H1 (cell line): ENCODE measurements at regions not wholly inside any gene's neighbourhood (a gene's known extent, or its start where the extent isn't known, plus 50 kb on each side); places are given as distances from the start of the nearest gene placed in this dataset.

Source experiments
- CTCF ChIA-PET: fragments of 300-600 bp; sonication (Branson Sonifier 250); formaldehyde crosslinking; loops from one replicate; lab custom pipeline; 2021; ENCODE audit not compliant: partially characterized antibody; lab: Charles Lee
- POLR2A ChIA-PET: fragments of 300-600 bp; sonication (Branson Sonifier 250); formaldehyde crosslinking; loops from one replicate; lab custom pipeline; 2021; ENCODE audit warnings: inconsistent platforms; ENCODE audit not compliant: partially characterized antibody; lab: Charles Lee
- DNase-seq, 2 experiments: peaks; one replicate each; pipeline versions ENCODE4 v3.0.0 to v3.0.0-alpha.2; 2010 to 2022; ENCODE audit warnings: low spot score in 2 of 2, low read depth in 1 of 2, mixed read lengths in 1 of 2
- FAIRE-seq: peaks from 2 replicates; lab custom pipeline; 2011; peaks lifted over from hg19 to GRCh38; lab: Jason Lieb, UNC
- H2AFZ ChIP-seq: 2 replicates; pipeline ENCODE4 v1.8.1; 2012; ENCODE audit warnings: low read length, inconsistent platforms
- H2AK5ac ChIP-seq: 2 replicates; pipeline ENCODE4 v1.6.1; 2013; ENCODE audit warnings: low read depth, low read length
- H2BK120ac ChIP-seq: replicated peaks from 2 replicates; pipeline ENCODE3; 2013; ENCODE audit warnings: low read depth, low read length, inconsistent platforms
- H2BK12ac ChIP-seq: 2 replicates; pipeline ENCODE4 v1.6.1; 2013; ENCODE audit warnings: low read depth, low read length
- H2BK15ac ChIP-seq: 2 replicates; pipeline ENCODE4 v1.6.1; 2013; ENCODE audit warnings: low read length
- H2BK20ac ChIP-seq: 2 replicates; pipeline ENCODE4 v1.6.1; 2013; ENCODE audit warnings: low read length
- H2BK5ac ChIP-seq: 2 replicates; pipeline ENCODE4 v1.6.1; 2013; ENCODE audit warnings: low read depth, low read length
- H3K14ac ChIP-seq: 2 replicates; pipeline ENCODE4 v1.6.1; 2013; ENCODE audit warnings: inconsistent platforms; ENCODE audit not compliant: insufficient read length
- H3K18ac ChIP-seq: 2 replicates; pipeline ENCODE4 v1.6.1; 2013; ENCODE audit warnings: low read length; ENCODE audit errors: extremely low read depth
- H3K23ac ChIP-seq: 2 replicates; pipeline ENCODE4 v1.6.1; 2013; ENCODE audit warnings: inconsistent platforms; ENCODE audit not compliant: insufficient read length
- H3K23me2 ChIP-seq: 2 replicates; pipeline ENCODE4 v1.6.1; 2013; ENCODE audit warnings: low read depth, low read length
- H3K27ac ChIP-seq: 2 replicates; pipeline ENCODE4 v1.6.1; 2011; ENCODE audit warnings: low read depth, low read length, inconsistent platforms
- H3K27me3 ChIP-seq, 4 experiments: replicated peaks in 1 of 4; 1 replicate in 1 of 4; 2 replicates in 3 of 4; pipeline versions ENCODE4 v1.6.1 to v1.8.1; 2011 to 2013; ENCODE audit warnings: low read length in 3 of 4, mild to moderate bottlenecking in 3 of 4, inconsistent platforms in 2 of 4, mixed read lengths in 2 of 4, moderate library complexity in 1 of 4; ENCODE audit not compliant: control insufficient read depth in 3 of 4, insufficient read depth in 3 of 4; ENCODE audit errors: extremely low read depth in 1 of 4
- H3K36me3 ChIP-seq, 4 experiments: 2 replicates each; pipeline versions ENCODE4 v1.6.1 to v1.8.1; 2011 to 2013; ENCODE audit warnings: mild to moderate bottlenecking in 4 of 4, low read length in 3 of 4, moderate library complexity in 2 of 4, control low read depth in 1 of 4, inconsistent platforms in 1 of 4; ENCODE audit not compliant: insufficient read depth in 4 of 4, control insufficient read depth in 2 of 4
- H3K4ac ChIP-seq: replicated peaks from 2 replicates; pipeline ENCODE3; 2013; ENCODE audit warnings: low read length, low read depth, mixed read lengths, inconsistent platforms; ENCODE audit not compliant: insufficient read length
- H3K4me1 ChIP-seq, 4 experiments: replicated peaks in 1 of 4; 1 replicate in 1 of 4; 2 replicates in 3 of 4; pipeline versions ENCODE4 v1.6.1 to v1.8.1; 2011 to 2013; ENCODE audit warnings: low read length in 3 of 4, inconsistent platforms in 2 of 4, mixed read lengths in 1 of 4; ENCODE audit not compliant: insufficient read depth in 4 of 4, control insufficient read depth in 3 of 4
- H3K4me2 ChIP-seq, 2 experiments: 2 replicates each; pipeline versions ENCODE4 v1.6.1 to v1.8.1; 2011 to 2013; ENCODE audit warnings: low read depth in 2 of 2, low read length in 2 of 2, control low read depth in 1 of 2, inconsistent platforms in 1 of 2, mild to moderate bottlenecking in 1 of 2; ENCODE audit not compliant: insufficient read depth in 1 of 2
- H3K4me3 ChIP-seq, 4 experiments: fragments of 200-600, 300-600 bp in 1 of 4; sonication (generic), shearing (Covaris generic), sonication (Bioruptor Twin) in 1 of 4; 2 replicates each; pipeline versions ENCODE4 v1.5.1 to v1.8.1; 2011 to 2016; ENCODE audit warnings: low read length in 4 of 4, low read depth in 3 of 4, control low read depth in 2 of 4, inconsistent platforms in 2 of 4, mild to moderate bottlenecking in 2 of 4, mixed read lengths in 1 of 4, moderate library complexity in 1 of 4; ENCODE audit not compliant: insufficient read depth in 2 of 4; ENCODE audit errors: extremely low read depth in 1 of 4
- H3K56ac ChIP-seq: replicated peaks from 2 replicates; pipeline ENCODE3; 2013; ENCODE audit warnings: low read depth, mild to moderate bottlenecking, mixed read lengths, low read length, inconsistent platforms; ENCODE audit not compliant: insufficient read length
- H3K79me1 ChIP-seq: 2 replicates; pipeline ENCODE4 v1.6.1; 2013; ENCODE audit warnings: low read depth, low read length, control low read depth
- H3K79me2 ChIP-seq, 2 experiments: 2 replicates each; pipeline versions ENCODE4 v1.6.1 to v1.8.1; 2012 to 2013; ENCODE audit warnings: low read length in 2 of 2, mild to moderate bottlenecking in 2 of 2, inconsistent platforms in 1 of 2; ENCODE audit not compliant: insufficient read depth in 2 of 2, control insufficient read depth in 1 of 2
- H3K9ac ChIP-seq, 4 experiments: replicated peaks in 1 of 4; 1 replicate in 1 of 4; 2 replicates in 3 of 4; pipeline versions ENCODE4 v1.6.1 to v1.8.1; 2011 to 2013; ENCODE audit warnings: low read depth in 3 of 4, low read length in 3 of 4, control low read depth in 2 of 4, mild to moderate bottlenecking in 2 of 4, moderate library complexity in 2 of 4, inconsistent platforms in 1 of 4; ENCODE audit errors: extremely low read depth in 1 of 4
- H3K9me3 ChIP-seq, 2 experiments: 2 replicates each; pipeline versions ENCODE4 v1.6.1 to v1.8.1; 2012 to 2013; ENCODE audit warnings: mild to moderate bottlenecking in 2 of 2, moderate library complexity in 2 of 2, control low read depth in 1 of 2, inconsistent platforms in 1 of 2, low read depth in 1 of 2, low read length in 1 of 2, mixed read lengths in 1 of 2; ENCODE audit not compliant: insufficient read depth in 2 of 2
- H4K20me1 ChIP-seq, 2 experiments: replicated peaks in 1 of 2; 2 replicates each; pipeline versions ENCODE3 to v1.8.1; 2011 to 2013; ENCODE audit warnings: inconsistent platforms in 2 of 2, low read length in 2 of 2, mild to moderate bottlenecking in 1 of 2; ENCODE audit not compliant: insufficient read depth in 2 of 2, control insufficient read depth in 1 of 2
- H4K5ac ChIP-seq: 2 replicates; pipeline ENCODE4 v1.6.1; 2013; ENCODE audit warnings: low read length, low read depth, mixed read lengths, inconsistent platforms; ENCODE audit not compliant: insufficient read length
- H4K8ac ChIP-seq: 2 replicates; pipeline ENCODE4 v1.8.0; 2013; ENCODE audit warnings: mild to moderate bottlenecking, moderate library complexity, low read length, inconsistent platforms; ENCODE audit not compliant: insufficient read depth; ENCODE audit errors: extremely low read depth
- H4K91ac ChIP-seq: replicated peaks from 2 replicates; pipeline ENCODE3; 2013; ENCODE audit warnings: low read length, mixed read lengths, inconsistent platforms; ENCODE audit not compliant: insufficient read length
- BACH1 ChIP-seq: IDR thresholded peaks from 2 replicates; pipeline ENCODE4 v1.6.1; 2012; ENCODE audit warnings: low read length, improper control_type of control experiment
- CEBPB ChIP-seq: IDR thresholded peaks from 2 replicates; pipeline ENCODE4 v1.6.1; 2012; ENCODE audit warnings: low read depth, low read length
- HDAC2 ChIP-seq, 2 experiments: fragments of 300-600 bp in 1 of 2; sonication (generic) in 1 of 2; IDR thresholded peaks; 2 replicates each; pipeline ENCODE4 v1.6.1; 2011 to 2012; ENCODE audit warnings: low read depth in 2 of 2, low read length in 2 of 2, mild to moderate bottlenecking in 2 of 2, moderate library complexity in 2 of 2, borderline replicate concordance in 1 of 2, inconsistent platforms in 1 of 2
- PHF8 ChIP-seq: fragments of 200-600 bp; sonication (generic); conservative IDR thresholded peaks from 2 replicates; pipeline ENCODE4 v1.7.1; 2012; ENCODE audit warnings: low read depth, mild to moderate bottlenecking, inconsistent platforms, low read length, moderate library complexity
- RNF2 ChIP-seq: fragments of 200-900, 300-1000 bp; sonication (generic); IDR thresholded peaks from 2 replicates; pipeline ENCODE4 v1.7.1; 2016; ENCODE audit warnings: borderline replicate concordance, low read depth, mild to moderate bottlenecking, antibody characterized with exemption, low read length; ENCODE audit not compliant: poor library complexity, severe bottlenecking; ENCODE audit errors: missing control alignments
- SIRT6 ChIP-seq: IDR thresholded peaks from one replicate; pipeline ENCODE4 v1.7.1; 2012; ENCODE audit warnings: low read length, inconsistent platforms
- SUZ12 ChIP-seq: fragments of 200-600 bp; sonication (generic); IDR thresholded peaks from 2 replicates; pipeline ENCODE4 v1.6.1; 2012; ENCODE audit warnings: mild to moderate bottlenecking, inconsistent platforms, low read length, moderate library complexity, mixed read lengths
- TAF7 ChIP-seq: optimal IDR thresholded peaks from 2 replicates; pipeline ENCODE3; 2011; ENCODE audit warnings: low read depth, mild to moderate bottlenecking, inconsistent platforms, low read length, moderate library complexity, borderline replicate concordance
- TEAD4 ChIP-seq: IDR thresholded peaks from 2 replicates; pipeline ENCODE4 v1.6.1; 2012; ENCODE audit warnings: low read depth, low read length, inconsistent platforms, mixed read lengths
- WGBS, 2 experiments: shearing (Covaris generic) in 1 of 2; methylation state at CpG; one replicate each; pipeline versions ENCODE4 v1.1.6 to v1.1.7; 2013 to 2015; ENCODE audit warnings: low lambda C conversion rate in 2 of 2, mixed read lengths in 2 of 2, inconsistent platforms in 1 of 2, low coverage in 1 of 2, missing lambda C conversion rate in 1 of 2; ENCODE audit not compliant: insufficient replicate concordance in 2 of 2, insufficient coverage in 1 of 2, insufficient read length in 1 of 2; ENCODE audit errors: extremely low coverage in 1 of 2, missing lambda C conversion rate in 1 of 2; 5-methylcytosine and 5-hydroxymethylcytosine counted together
- TF ChIP-seq, protein P1 (sequence below): IDR thresholded peaks from 2 replicates; pipeline ENCODE4 v1.6.1; 2011; ENCODE audit warnings: low read length, improper control_type of control experiment

DNA sequence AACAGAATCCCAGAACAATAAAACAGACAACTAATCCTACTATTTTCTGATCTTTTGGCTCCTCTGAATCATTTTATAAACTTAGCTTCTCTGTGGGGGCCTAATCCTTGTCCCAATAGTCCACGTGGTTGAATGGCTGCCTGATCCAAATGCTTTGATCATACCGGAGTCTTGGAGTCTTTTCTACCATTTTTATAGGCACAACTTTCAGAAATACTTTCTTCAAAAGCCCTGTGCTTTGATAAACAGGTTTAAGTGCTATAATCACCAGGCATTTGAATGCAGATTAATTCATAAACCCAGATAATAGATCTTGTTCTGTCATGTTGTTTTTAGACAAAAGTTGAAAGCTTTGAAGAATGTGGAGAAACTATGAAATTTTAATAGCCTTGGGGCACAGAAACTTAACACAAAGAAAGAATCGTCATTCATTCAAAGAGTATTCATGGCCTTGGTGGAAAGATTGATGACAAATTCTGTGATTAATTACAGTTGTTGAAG lies 163.7 kb downstream of the AHR start:
- Histone ChIP-seq H3K9me3 (peaks cover 0 to 7% of the 10 kb centered on the region in 2 experiments; a peak in 1 of 4 replicates), H3K4ac (no peak overlapping the region), H3K4me2 (no peak overlapping the region), H3K27ac (no peak overlapping the region), H2BK5ac (no peak overlapping the region), H3K56ac (no peak overlapping the region), H4K5ac (no peak overlapping the region), H2AFZ (no peak overlapping the region), H3K4me1 (no peaks in the 10 kb centered on the region), H4K20me1 (no peaks in the 10 kb centered on the region), H2BK12ac (no peak overlapping the region), H2AK5ac (no peak overlapping the region), H2BK120ac (no peak overlapping the region), H2BK15ac (no peak overlapping the region), H2BK20ac (no peak overlapping the region), H3K4me3 (no peak overlapping the region), H3K23me2 (no peaks in the 10 kb centered on the region), H3K9ac (no peak overlapping the region), H3K36me3 (no peaks in the 10 kb centered on the region), H3K79me1 (no peaks in the 10 kb centered on the region), H4K91ac (no peak overlapping the region), H3K27me3 (no peaks in the 10 kb centered on the region), H3K79me2 (no peaks in the 10 kb centered on the region), H3K23ac (no peak overlapping the region), H3K14ac (no peak overlapping the region), H4K8ac (no peak overlapping the region), H3K18ac (no peak overlapping the region)
- ChIA-PET CTCF (interaction anchor here (0.6 kb wide), 1 partner anchor 16 kb away, joined by 3 read pairs; no protein-coding TSS in a partner anchor), POLR2A (no interaction called here)
- no peak for DNase-seq
- FAIRE-seq = no peak
- 87% methylated on average over 3 of the region's 3 CpGs; no CpG with 5 or more reads in 1 of the 2 experiments for WGBS, 2 experiments
- TF ChIP-seq RNF2 (no peak), TAF7 (no peak), CEBPB (no peak), BACH1 (no peak), HDAC2 (IDR thresholded peaks at IDR 0.05; ENCODE audit: borderline replicate concordance in 1 of 2, low read depth in 2 of 2, low read length in 2 of 2) (no peak), SIRT6 (no peak), TEAD4 (no peak), SUZ12 (no peak), PHF8 (no peak)
- TF ChIP-seq, protein P1, sequence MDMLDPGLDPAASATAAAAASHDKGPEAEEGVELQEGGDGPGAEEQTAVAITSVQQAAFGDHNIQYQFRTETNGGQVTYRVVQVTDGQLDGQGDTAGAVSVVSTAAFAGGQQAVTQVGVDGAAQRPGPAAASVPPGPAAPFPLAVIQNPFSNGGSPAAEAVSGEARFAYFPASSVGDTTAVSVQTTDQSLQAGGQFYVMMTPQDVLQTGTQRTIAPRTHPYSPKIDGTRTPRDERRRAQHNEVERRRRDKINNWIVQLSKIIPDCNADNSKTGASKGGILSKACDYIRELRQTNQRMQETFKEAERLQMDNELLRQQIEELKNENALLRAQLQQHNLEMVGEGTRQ = no peak
